ENCODE measurements at regions not wholly inside any gene's neighbourhood (a gene's known extent, or its start where the extent isn't known, plus 50 kb on each side); places are given as distances from the start of the nearest gene placed in this dataset.

DNA sequence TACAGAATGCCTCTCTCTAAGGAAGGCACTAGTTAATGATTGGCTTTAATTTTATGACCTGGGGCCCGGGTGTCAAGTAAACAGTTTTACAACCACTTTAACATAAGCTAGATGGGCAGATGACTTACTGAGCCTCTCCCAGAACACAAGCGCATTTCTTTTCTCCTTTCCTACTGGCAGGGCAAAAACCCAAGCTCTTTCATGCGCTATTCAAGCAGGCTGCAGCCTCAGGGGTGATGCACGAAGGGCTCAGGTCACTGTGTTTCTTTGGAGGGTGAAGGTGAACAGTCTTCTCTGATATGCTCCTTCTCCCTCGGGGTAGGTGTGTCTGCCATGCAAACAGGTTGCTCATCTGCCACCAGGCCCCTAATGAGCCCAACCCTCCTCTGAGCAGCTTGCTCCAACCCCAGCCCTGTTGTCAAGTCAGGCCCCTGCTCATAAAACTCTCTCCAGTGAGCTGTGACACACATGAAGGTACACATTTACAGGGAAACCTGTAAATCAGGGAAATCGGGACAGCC lies 73.5 kb upstream of the CDH4 start:
- ATAC-seq (no peak), DNase-seq (no peak)
- TF ChIP-seq, protein P1, sequence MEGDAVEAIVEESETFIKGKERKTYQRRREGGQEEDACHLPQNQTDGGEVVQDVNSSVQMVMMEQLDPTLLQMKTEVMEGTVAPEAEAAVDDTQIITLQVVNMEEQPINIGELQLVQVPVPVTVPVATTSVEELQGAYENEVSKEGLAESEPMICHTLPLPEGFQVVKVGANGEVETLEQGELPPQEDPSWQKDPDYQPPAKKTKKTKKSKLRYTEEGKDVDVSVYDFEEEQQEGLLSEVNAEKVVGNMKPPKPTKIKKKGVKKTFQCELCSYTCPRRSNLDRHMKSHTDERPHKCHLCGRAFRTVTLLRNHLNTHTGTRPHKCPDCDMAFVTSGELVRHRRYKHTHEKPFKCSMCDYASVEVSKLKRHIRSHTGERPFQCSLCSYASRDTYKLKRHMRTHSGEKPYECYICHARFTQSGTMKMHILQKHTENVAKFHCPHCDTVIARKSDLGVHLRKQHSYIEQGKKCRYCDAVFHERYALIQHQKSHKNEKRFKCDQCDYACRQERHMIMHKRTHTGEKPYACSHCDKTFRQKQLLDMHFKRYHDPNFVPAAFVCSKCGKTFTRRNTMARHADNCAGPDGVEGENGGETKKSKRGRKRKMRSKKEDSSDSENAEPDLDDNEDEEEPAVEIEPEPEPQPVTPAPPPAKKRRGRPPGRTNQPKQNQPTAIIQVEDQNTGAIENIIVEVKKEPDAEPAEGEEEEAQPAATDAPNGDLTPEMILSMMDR (IDR thresholded peaks at IDR 0.05): no peak
- Mint-ChIP-seq H3K27me3 (no peaks in the 10 kb centered on the region), H3K36me3 (ENCODE audit: low read depth) (no peaks in the 10 kb centered on the region), H3K4me1 (ENCODE audit: low read depth) (no peaks in the 10 kb centered on the region), H3K27ac (no peak overlapping the region), H3K9me3 (no peaks in the 10 kb centered on the region), H3K4me3 (no peak overlapping the region)
- intact Hi-C loops (cut with micrococcal nuclease): no loop called here
- ChIA-PET POLR2A (no interaction called here), CTCF (no interaction called here)

DNA sequence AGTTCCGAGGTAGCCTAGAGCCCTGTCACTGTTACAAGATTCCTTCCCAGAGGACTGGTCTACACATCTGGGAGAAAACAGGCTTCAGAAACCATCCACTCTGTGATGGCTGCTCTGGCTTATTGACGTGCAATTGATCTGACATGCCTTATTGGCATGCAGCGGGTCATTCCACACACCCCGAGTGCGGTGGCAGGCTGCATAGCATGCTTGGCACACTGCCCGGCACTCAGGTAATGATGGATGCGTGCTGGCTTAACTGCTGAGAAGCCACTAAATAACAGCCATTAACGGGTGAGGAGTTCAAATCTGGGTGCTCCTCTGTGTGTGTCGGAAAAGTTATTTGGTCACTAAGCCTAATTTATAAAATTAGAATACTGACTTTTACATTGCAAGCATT lies 67.9 kb upstream of the CDH4 start:
- no peaks in the 10 kb centered on the region for H3K9me3 Mint-ChIP-seq
- no peaks in the 10 kb centered on the region for H3K36me3 Mint-ChIP-seq (ENCODE audit: low read depth)
- intact Hi-C loops (cut with micrococcal nuclease): no loop called here
- CTCF ChIA-PET: no interaction called here
- no peak for DNase-seq
- no peak overlapping the region for H3K4me3 Mint-ChIP-seq
- H3K27me3 Mint-ChIP-seq: peaks cover 2% of the 10 kb centered on the region
- ATAC-seq: no peak
- TF ChIP-seq, protein P1 (IDR thresholded peaks at IDR 0.05): no peak
- POLR2A ChIA-PET: no interaction called here
- H3K4me1 Mint-ChIP-seq (ENCODE audit: low read depth): no peaks in the 10 kb centered on the region
- no peak overlapping the region for H3K27ac Mint-ChIP-seq

DNA sequence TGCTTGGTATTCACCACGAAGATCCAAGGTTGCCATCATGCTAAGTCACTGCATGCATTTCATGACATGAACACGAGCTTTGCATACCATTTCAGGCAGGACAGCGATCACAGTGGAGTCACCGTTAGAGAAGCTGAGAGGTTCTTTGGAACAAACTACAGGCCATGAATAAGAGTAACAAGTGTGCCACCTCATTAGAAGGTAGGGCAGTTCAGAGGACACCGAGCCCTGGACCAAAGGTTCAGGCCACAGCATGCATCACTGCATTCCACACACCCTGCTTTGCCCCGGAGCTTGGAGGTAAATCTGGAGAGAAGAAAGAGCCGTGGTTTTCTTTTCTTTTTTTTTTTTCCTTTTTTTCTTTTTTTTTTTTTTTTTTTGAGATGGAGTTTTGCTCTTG lies 66.9 kb upstream of the CDH4 start:
- Mint-ChIP-seq H3K9me3 (no peaks in the 10 kb centered on the region), H3K27ac (no peak overlapping the region), H3K27me3 (peaks cover 2% of the 10 kb centered on the region), H3K4me1 (ENCODE audit: low read depth) (no peaks in the 10 kb centered on the region), H3K36me3 (ENCODE audit: low read depth) (no peaks in the 10 kb centered on the region), H3K4me3 (no peak overlapping the region)
- DNase-seq (no peak), ATAC-seq (no peak)
- ChIA-PET POLR2A (no interaction called here), CTCF (no interaction called here)
- intact Hi-C loops (cut with micrococcal nuclease): no loop called here
- TF ChIP-seq, protein P1 (IDR thresholded peaks at IDR 0.05): no peak

DNA sequence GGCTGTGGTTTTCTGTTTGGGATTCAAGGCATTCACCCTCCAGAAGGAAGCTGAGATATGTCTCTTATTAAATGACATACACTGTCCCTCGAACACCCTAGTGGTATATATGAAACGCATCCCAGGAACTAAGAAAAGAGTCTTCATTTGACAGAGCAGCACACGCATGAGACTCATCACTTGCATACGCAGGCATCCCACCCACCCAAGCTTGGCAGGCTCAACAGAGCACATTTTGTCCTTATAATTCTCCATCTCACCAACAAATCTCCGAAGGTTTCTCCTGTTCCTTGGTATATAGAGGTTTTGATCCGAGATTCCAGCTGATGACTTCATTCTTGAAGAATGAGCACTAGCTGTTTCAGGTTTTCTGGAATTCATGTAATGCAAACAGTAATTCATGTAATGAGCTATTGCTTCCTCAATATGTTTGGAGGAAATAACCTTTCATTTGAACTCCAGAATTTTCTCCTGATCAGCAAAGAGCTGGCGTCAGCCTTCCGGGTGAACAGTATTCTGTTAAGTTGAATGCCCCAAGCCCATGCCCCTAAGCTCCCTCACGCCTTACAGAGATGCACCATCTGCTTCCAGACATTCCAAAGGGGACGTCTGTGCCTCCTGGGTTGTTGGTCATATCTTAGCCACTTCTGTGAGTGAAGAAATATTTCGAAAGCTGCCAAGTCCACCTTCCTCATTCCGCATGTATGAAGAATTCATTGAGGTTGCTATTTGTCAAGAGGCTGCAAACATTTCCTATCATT lies 66.0 kb upstream of the CDH4 start:
- intact Hi-C loops (cut with micrococcal nuclease): no loop called here
- Mint-ChIP-seq H3K9me3 (no peaks in the 10 kb centered on the region), H3K36me3 (ENCODE audit: low read depth) (no peaks in the 10 kb centered on the region), H3K27ac (no peak overlapping the region), H3K4me3 (no peak overlapping the region), H3K27me3 (peaks cover 2% of the 10 kb centered on the region), H3K4me1 (ENCODE audit: low read depth) (no peaks in the 10 kb centered on the region)
- TF ChIP-seq, protein P1 (IDR thresholded peaks at IDR 0.05): no peak
- CTCF ChIA-PET: no interaction called here
- DNase-seq (no peak), ATAC-seq (no peak)
- POLR2A ChIA-PET: no interaction called here

DNA sequence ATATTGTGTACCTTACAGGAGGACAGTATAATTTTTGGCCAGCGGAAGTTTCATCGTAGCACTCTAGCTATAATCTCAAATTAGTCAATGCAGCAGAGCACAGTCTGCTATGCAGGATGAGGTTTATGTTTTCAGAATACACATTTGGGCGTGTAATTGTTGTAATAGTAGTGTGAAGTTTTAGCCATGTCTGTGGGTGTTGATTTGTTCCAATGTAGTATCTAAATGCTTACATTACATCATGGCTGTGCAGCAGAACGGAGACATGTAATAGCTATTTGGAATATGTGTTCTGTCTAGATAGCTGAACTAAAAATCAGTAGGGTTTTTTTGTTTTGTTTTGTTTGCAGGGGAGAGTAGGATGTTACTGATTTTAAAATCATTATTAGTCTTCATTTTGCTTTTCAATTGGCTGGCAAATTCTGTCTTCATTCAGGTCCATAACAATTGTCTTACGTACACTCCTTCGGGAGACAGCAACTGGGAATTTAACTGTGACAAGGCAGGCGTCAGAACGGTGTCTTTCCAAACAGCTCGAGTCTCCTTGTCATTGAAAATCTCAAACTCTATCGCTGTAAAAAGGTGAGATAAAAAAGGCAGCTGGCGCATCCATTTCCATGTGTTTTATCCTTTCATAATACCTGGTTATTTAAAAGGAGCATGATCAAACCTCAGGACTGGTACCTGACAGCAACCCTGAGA lies 65.1 kb upstream of the CDH4 start:
- POLR2A ChIA-PET: no interaction called here
- no peaks in the 10 kb centered on the region for H3K9me3 Mint-ChIP-seq
- H3K4me3 Mint-ChIP-seq: no peak overlapping the region
- no peaks in the 10 kb centered on the region for H3K4me1 Mint-ChIP-seq (ENCODE audit: low read depth)
- TF ChIP-seq, protein P1 (IDR thresholded peaks at IDR 0.05): no peak
- ATAC-seq (no peak), DNase-seq (no peak)
- H3K27me3 Mint-ChIP-seq: peaks cover 2% of the 10 kb centered on the region
- intact Hi-C loops (cut with micrococcal nuclease): no loop called here
- H3K36me3 Mint-ChIP-seq (ENCODE audit: low read depth): no peaks in the 10 kb centered on the region
- CTCF ChIA-PET: no interaction called here
- H3K27ac Mint-ChIP-seq: no peak overlapping the region

Data from activated CD8-positive, alpha-beta T cell treated with anti-CD3 and anti-CD28 coated beads for 36 hours (primary cell).